GM12872 (cell line): ENCODE measurements at regions not wholly inside any gene's neighbourhood (a gene's known extent, or its start where the extent isn't known, plus 50 kb on each side); places are given as distances from the start of the nearest gene placed in this dataset.

ENCODE experiments used
- CTCF ChIP-seq: IDR thresholded peaks from 3 replicates; pipeline ENCODE4 v1.5.1; 2011; ENCODE audit warnings: low read depth, mild to moderate bottlenecking, low read length, moderate library complexity; ENCODE audit not compliant: insufficient read depth

GRCh38 chr15:25613134-25613533 lies 174.3 kb upstream of the UBE3A start:
- no peak for TF ChIP-seq CTCF

GRCh38 chr15:25611603-25612002 lies 172.8 kb upstream of the UBE3A start:
- no peak for TF ChIP-seq CTCF

DNA sequence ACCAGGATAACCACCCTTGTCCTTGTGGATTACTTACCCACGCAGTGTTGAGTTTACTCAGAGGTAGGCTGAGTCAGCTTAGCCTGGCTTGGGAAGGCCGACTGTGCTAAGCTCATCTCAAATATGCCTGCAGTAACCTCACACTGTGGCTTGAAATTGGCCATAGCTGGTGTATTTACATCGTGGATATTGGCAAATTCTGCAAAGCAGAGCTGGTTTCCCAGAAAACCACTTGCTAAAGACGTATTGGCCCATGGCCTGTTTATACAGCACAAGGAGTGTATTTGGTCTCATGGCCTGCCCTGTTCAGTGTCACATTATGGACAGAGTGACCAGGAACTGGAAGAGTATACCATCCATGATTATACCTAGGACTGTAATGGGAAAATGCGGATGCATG lies 170.5 kb upstream of the UBE3A start:
- TF ChIP-seq CTCF, result no peak

DNA sequence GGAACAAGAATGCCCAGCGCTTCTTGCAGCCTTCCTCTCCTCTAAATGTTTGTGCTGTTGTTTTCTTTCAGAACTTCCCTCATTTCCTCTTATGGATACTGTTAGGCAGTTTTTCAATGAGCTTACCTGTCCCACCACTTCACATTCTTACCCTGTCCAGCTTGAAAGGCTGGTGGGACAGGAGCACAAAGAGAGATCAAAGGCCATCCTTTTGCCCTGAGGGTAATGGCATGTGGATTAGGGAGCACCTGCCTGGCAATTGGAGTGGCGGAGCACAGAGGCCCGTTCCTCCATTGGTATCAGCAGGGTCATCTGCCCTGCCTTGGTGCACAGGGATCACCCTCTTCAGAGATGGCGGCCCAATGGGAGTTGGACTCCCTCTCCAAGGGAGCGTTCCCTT lies 170.1 kb upstream of the UBE3A start:
- no peak for TF ChIP-seq CTCF

DNA sequence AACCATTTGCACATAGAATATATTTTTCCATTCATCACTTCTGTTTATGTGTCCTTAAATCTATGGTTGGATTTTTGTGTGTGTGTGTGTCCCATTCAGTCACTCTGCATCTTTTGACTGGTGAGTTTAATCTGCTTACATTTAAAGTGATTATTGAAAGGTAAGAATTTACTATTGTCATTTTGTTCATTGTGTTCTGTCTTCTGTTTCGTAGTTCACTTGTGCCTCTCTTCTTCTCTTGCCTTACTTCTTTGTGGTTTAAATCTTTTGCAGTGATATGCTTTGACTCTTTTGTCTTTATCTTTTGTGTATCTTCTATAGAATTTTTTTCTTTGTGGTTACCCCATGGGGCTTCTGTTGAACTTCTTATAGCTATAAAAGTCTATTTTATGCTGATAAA lies 166.3 kb upstream of the UBE3A start:
- TF ChIP-seq CTCF, result no peak

- TF ChIP-seq CTCF, result no peak
Observed at GRCh38 chr15:25600751-25601150, 161.9 kb upstream of the UBE3A start.

- no peak for TF ChIP-seq CTCF
Observed at GRCh38 chr15:25597571-25597970, 158.7 kb upstream of the UBE3A start.
